ENCODE measurements at regions not wholly inside any gene's neighbourhood (a gene's known extent, or its start where the extent isn't known, plus 50 kb on each side); places are given as distances from the start of the nearest gene placed in this dataset.
"Not testable (repeated sequence)": the region's sequence is repeated elsewhere in the genome, so short reads cannot be mapped to it uniquely, and the experiment has no call there.

- DNase-seq: no peak
These were observed 142.8 kb upstream of the SV2C start for GRCh38 chr5:75940418-75940817.

DNA sequence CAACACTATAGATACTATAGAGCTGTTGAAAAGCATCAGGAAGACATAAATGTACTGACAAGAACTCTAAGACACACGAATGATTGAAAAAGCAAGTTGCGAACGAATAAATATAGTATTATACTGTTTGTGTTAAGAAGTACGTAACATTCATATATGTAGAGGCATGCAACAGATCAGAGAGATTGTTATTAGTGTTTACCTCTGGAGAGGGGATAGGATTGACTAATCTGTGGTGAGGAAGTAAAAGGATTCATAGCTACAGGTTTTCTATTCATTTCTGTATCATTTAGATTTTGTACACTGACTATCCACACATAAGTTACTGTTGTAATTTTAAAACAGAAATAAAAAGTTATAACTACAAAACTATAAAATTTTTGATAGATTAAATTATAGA lies 147.6 kb upstream of the SV2C start:
- DNase-seq: no peak

DNA sequence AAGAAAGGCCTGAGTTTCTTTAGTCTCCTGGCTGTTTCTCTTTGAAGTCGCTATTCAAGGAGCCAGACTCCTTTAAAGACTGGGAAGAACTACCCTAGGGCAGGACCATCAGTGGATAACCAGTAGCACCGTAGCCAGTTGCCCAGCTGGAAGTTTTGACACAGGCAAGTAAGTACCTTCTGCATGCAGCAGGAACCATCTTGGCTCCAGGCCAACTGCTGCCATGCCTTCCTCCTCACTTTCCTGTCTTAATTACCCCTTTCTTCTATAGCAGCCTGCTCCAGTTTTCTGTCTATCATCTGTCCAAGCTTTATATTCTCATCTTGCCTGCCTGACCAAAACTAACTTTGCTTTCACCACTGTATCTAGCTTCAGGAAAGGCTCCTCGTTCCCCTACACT lies 149.7 kb upstream of the SV2C start:
- DNase-seq: no peak

GRCh38 chr5:75931175-75931574 lies 152.0 kb upstream of the SV2C start:
- DNase-seq: no peak

DNA sequence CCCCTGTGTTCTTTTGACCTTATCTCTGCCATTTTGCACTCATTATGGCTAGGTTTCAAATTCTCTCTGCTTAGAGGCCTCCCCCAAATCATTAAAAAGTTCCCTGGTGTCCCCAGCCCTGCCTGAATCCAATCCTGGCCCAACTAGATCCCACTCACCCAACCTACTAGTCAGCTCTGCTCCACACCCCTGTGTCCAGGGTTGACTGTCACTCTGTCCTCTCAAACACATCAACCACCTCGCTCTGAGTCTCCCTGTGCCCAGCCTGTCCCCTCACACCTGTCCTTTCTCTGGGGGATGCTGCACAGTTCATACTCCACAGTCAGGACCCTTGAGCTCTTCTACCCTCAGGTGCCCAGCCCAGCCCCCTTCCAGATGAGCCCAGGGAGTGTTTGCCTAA lies 154.2 kb upstream of the SV2C start:
- no peak for DNase-seq

DNA sequence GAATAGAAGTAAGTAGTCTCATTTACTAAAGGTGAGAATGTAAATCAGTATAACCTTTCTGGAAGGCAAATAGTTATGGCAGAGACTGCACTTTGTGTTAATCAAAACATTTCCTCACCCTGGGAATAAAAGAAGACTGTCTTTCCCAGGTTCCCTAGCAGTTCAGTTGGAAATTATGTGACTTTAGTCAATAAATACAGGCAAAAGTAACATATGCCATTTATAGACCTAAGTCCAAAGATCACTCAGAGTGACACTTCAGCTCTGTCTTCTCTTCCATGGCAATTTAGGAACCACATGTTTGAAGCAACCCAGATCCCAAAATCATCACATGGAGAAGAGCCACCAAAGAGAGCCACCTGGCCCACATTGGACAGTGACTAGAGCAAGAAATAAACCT lies 160.7 kb upstream of the SV2C start:
- no peak for DNase-seq

DNA sequence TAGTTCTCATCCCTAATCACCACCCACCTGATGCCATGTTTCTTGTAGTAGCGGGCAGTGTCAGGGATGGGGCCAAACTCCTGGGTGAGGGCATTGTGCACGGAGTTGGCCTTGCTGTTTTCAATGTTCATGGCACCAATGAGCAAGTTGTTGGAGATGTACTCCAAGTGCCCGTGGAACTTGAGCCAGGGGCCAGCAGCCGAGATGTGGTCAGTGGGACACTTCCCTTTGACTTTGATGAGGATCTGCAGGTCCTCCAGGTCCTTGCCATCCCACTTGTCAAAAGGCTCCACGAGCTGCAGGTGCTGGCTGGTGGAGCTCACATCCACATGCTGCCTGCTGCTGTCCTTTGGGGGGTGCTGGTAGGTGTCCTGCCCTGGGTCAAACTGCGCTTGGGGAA lies 162.2 kb upstream of the SV2C start:
- DNase-seq: no peak

DNA sequence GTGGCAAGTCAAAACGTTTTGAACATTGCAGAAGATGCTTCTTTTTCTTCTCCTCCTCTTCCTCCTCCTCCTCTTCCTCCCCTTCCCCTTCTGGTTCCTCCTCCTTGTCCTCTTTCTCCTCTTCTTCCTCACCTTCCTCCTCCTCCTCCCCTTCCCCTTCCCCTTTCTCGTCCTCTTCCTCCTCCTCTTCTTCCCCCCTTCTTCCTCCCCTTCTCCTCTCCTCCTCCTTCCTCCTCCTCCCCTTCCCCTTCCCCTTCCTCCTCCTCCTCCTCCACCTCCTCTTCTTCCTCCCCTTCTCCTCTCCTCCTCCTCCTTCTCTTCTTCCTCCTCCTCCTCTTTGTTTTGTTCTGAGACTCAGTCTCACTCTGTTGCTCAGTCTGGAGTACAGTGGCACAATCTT lies 167.0 kb upstream of the SV2C start:
- DNase-seq: no peak

DNA sequence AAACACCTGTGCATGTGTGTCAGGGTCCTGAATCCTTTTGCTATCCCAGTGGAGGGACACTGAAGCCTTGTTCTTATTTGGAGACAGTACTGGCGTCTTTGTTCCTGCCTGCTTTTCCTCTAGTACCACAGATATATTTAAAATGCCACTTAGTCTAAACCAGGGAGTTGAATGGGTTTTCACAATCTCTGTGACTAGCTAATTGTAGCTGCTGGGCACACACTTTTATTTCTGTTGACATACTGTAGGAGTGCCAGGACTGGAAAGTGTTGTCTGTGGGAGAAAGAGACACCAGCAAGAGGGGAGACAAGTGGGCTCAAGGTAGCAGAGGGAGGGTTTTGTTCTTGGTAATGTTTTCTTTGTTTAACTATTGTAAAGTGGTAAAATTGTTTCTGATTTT lies 174.0 kb upstream of the SV2C start:
- no peak for DNase-seq

DNA sequence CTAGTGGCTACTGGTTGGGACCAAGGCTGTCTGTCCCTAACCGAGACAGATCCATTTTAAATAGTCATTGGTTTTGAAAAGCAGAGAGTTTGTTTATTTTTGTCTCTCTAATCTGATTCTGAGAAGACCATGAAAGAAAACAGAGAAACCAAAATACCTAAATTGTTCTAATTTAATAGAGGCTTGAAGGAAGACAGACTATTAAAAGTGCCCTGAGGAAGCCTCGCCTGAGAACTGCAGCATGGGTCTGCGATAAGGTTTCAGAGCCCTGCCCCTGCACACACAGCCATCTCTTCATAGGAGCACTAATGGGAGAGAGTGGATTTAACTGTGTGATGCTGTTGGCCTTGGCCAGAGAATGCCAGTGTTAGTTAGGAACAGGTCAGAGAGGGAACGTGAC lies 175.5 kb upstream of the SV2C start:
- no peak for DNase-seq

GRCh38 chr5:75894482-75894881 lies 177.2 kb upstream of the POC5 start:
- DNase-seq: no peak

GRCh38 chr5:75891736-75892135 lies 174.5 kb upstream of the POC5 start:
- DNase-seq: no peak

DNA sequence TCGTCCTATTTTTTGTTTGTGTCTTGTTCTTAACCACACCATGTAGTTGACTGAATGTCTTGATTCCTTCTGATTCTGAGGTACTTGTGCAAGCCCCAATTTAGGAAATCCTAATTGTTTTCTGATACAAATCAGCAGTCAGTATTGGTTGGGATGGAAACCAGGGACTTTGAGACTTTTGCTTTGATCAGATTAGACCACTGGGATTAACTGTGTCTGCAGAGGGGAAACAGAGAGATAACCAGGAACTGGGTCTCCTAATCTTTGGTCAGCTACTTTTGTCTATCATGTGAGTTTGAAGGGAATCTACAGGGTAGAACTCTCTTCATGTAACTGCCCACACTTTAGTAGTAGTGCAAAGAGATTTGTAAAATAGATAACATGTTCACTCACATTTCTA lies 173.8 kb upstream of the POC5 start:
- no peak for DNase-seq

DNA sequence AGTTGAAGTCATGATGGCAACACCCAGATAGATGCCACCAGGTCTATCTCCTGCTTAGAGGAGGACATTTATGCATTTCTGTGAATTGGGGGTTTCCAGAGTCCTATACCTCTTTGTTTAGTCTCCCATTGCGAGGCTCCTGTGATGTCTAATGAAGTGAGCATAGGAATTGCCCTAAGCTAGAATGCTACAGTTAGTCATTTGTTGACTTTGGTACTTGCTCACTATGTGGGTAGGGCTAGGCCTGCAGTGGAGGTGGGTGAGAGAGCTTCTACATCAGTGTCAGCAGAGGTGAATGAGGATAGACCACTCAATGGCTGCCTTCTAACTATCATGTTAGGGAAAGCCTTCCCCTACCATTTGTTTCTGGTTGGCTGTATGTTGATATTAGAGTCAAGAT lies 173.3 kb upstream of the POC5 start:
- no peak for DNase-seq

- no peak for DNase-seq
These were observed 169.5 kb upstream of the POC5 start for GRCh38 chr5:75886706-75887105.

DNA sequence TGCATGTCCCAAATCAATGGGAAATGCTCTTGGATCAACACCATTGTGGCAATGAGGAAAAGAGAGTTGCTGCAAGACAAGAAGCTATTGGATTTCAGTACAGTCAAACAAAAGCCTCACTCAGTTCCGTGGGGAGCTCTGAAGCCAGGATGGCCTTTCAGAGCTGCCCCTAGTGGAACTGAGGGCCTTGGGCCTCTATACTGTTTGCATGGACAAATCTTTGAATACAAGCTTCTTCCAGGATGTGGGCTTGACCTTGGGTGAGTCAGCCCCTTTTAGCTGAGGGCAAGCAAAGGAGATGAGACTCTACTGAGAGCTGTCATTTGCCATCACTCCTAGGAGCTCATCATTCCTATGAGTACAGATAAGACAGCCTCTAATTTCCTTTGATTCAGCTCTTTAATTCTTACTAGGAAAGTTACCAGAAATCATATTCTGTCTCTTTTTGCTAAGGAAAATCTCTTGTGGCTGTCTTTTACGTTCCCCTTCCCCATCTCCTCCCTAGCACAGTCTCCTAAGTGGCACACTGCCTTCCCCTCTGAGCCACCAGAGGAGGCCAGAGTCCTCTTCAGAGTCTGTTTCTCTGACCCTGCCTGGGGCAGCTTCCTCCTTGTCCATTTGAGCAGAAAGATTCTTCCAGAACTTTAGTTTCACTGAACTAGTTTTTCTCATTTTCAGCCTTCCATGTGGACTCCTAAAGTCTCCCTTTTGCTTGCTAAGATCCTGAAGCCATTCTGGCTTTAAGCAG lies 168.8 kb upstream of the POC5 start:
- no peak for DNase-seq

GRCh38 chr5:75885321-75885720 lies 168.1 kb upstream of the POC5 start:
- no peak for DNase-seq

DNA sequence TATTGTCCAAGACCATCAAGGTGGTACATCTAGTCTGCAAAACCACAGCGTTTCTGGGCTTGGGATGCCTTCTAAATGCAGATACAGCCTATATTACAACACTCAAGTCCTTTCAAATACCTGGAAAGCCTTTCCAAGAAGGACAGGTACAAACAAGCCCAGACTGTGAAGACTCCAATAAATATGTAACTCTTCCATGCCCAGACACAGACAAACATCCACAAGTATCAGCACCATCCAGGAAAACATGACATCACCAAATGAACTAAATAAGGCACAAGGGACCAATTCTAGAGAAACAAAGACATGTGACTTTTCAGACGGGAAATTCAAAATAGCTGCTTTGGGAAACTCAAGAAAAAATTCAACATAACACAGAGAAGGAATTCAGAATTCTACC lies 152.7 kb upstream of the POC5 start:
- DNase-seq: no peak

GRCh38 chr5:75862872-75863271 lies 145.6 kb upstream of the POC5 start:
- no peak for DNase-seq

DNA sequence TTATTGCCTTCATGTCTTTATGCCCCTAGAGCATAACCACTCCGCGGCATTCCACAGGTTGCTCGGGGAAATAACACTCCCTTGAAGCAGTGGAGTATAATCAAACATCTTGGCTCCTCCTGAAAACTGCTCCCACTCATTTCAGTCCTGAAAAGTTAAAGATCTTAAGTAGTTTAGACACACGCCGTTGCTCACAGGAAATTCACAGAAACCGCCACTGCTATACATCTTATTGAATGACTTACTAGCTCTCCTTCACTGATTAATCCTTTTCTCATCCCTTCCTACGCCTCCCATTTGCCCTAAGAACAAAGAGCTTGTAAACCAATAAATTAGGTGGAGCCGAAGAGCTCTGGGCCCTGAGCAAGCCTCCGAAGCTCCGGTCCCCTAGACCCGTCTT lies 142.4 kb upstream of the POC5 start:
- not testable (repeated sequence) for DNase-seq

- DNase-seq: no peak
These were observed 138.8 kb upstream of the POC5 start for GRCh38 chr5:75856056-75856455.

- no peak for DNase-seq
These were observed 130.8 kb upstream of the POC5 start for GRCh38 chr5:75848077-75848476.

GRCh38 chr5:75847561-75848021 lies 130.4 kb upstream of the POC5 start:
- no peak for DNase-seq

DNA sequence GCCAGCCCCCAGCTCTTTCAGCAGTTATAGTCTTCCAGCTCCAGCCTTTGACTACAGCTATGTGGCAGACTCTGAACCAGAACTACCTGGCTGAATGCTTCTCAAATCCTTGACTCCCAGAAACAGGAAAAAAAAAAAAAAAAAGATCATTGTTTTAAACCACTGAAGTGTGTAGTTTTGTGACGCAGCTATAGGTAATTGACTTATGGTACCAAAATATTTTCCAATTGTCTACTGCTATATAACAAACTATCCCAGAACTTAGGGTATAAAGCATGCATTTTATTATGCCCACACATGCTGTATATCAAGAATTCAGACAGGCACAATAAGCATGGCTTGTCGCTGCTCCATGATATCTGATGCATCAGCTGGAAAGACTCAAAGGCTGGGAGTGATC lies 127.1 kb upstream of the POC5 start:
- no peak for DNase-seq

GRCh38 chr5:75843319-75843718 lies 126.1 kb upstream of the POC5 start:
- DNase-seq: no peak

DNA sequence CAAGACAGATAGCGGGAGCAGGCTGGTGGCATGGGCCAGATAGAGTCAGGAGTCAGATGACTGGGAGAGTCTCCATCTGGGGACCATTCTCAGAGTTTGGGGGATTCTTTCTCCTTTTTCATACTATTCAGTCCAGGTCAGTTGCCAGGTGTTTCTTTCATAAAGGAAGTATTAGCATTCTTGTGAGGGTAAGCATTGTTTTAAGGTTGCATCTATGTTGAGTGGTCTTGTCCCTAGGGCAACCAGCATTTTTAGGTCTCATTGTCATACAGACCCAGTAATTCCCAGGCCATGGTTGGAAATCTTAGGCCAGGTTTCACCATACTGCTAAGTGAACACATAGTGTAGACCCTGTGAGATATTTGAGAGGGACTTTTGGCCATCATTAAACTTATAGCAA lies 122.3 kb upstream of the POC5 start:
- no peak for DNase-seq
